ENCODE measurements at regions not wholly inside any gene's neighbourhood (a gene's known extent, or its start where the extent isn't known, plus 50 kb on each side); places are given as distances from the start of the nearest gene placed in this dataset.

GRCh38 chr11:129249923-129250322 lies 57.8 kb upstream of the ARHGAP32 start:
- WGBS, 2 experiments (ENCODE audit: extremely low coverage in 2 of 2, insufficient read length in 1 of 2) = no CpG with 5 or more reads among the region's 2 CpGs
- H3K4me1 ChIP-seq (ENCODE audit: control insufficient read depth, insufficient read depth, low read length) = peaks cover 2% of the 10 kb centered on the region; the same call in 1 of the 2 replicates
- intact Hi-C loops (cut with micrococcal nuclease) = no loop called here
- H3K4me3 ChIP-seq (ENCODE audit: insufficient read depth, low read depth, low read length) = no peak overlapping the region
- H3K56ac ChIP-seq (ENCODE audit: extremely low read depth, insufficient read depth, low read length) = no peak overlapping the region
- H3K79me1 ChIP-seq (ENCODE audit: low read depth in 1 of 2, low read length in 2 of 2) = peaks cover 6 to 19% of the 10 kb centered on the region in 2 experiments
- peak overlapping the region; percentile 29 for H3K4ac ChIP-seq (ENCODE audit: low read depth, low read length)
- H3K9me3 ChIP-seq (ENCODE audit: control insufficient read depth, insufficient read depth, low read length) = no peaks in the 10 kb centered on the region
- dilution Hi-C loops (cut with HindIII; ENCODE audit: low sequenced_read_pairs, unreplicated experiment) = no loop called here
- no peak overlapping the region for H3K9ac ChIP-seq (ENCODE audit: low read depth, low read length)
- no peak overlapping the region for H3K18ac ChIP-seq (ENCODE audit: low read depth, low read length)
- H2AK5ac ChIP-seq (ENCODE audit: low read depth, low read length) = no peak overlapping the region
- H2BK5ac ChIP-seq (ENCODE audit: low read depth, low read length, poor library complexity, severe bottlenecking) = no peak overlapping the region
- no peak overlapping the region for H3K4me2 ChIP-seq (ENCODE audit: low read depth, low read length)
- no peak overlapping the region for H4K91ac ChIP-seq (ENCODE audit: insufficient read depth, low read depth, low read length)
- BruUV-seq (replicated peaks) = no TSS peak
- DNase-seq = no peak
- in situ Hi-C loops (cut with MboI; ENCODE audit: low sequenced_read_pairs) = no loop called here
- no peak for ATAC-seq (ENCODE audit: low read depth)
- no peaks in the 10 kb centered on the region for H3K27me3 ChIP-seq (ENCODE audit: control insufficient read depth, insufficient read depth, low read length)
- no peak overlapping the region for H4K8ac ChIP-seq (ENCODE audit: low read depth in 2 of 2, low read length in 2 of 2)
- H2BK15ac ChIP-seq (ENCODE audit: low read depth, low read length) = no peak overlapping the region
- TF ChIP-seq MXI1 (IDR thresholded peaks at IDR 0.05; ENCODE audit: borderline replicate concordance, low read depth, low read length) = no peak
- CTCF ChIA-PET = no interaction called here
- H2BK20ac ChIP-seq (ENCODE audit: low read depth, low read length) = peak overlapping the region; percentile 62; the same call in 1 of the 2 replicates
- no peak overlapping the region for H3K23ac ChIP-seq (ENCODE audit: low read depth, low read length)
- no peaks in the 10 kb centered on the region for H4K20me1 ChIP-seq (ENCODE audit: insufficient read depth, low read length)
- no peak overlapping the region for H2BK120ac ChIP-seq (ENCODE audit: low read depth, low read length)
- H3K9me1 ChIP-seq (ENCODE audit: insufficient read depth, low read length) = peaks cover 2% of the 10 kb centered on the region; the same call in 1 of the 2 replicates
- H3K36me3 ChIP-seq (ENCODE audit: control insufficient read depth, insufficient read depth, low read length) = no peaks in the 10 kb centered on the region
- no peak overlapping the region for H2AK9ac ChIP-seq (replicated peaks; ENCODE audit: low read depth, low read length, poor library complexity)
- H4K5ac ChIP-seq (ENCODE audit: low read depth, low read length) = no peak overlapping the region; the same call in 1 of the 2 replicates
- no peak overlapping the region for H3K27ac ChIP-seq (ENCODE audit: insufficient read depth, low read length)
- 0 out of 2 replicates have a peak overlapping the region, but pooled peaks have one; percentile 35 for H3K14ac ChIP-seq (replicated peaks; ENCODE audit: low read depth, low read length)
- H2AFZ ChIP-seq (replicated peaks; ENCODE audit: low read length, poor library complexity) = no peak overlapping the region
- POLR2A ChIA-PET (ENCODE audit: unreplicated experiment) = no interaction called here
